HG02610 (cell line): ENCODE measurements at regions not wholly inside any gene's neighbourhood (a gene's known extent, or its start where the extent isn't known, plus 50 kb on each side); places are given as distances from the start of the nearest gene placed in this dataset.
A peak's percentile ranks its signal among the peaks of the same experiment; 100 is the strongest.

Experiments
- ATAC-seq: cut with Tn5 transposase; IDR thresholded peaks from one replicate; pipeline ENCODE4 v1.9.1; 2021; ENCODE audit warnings: mild to moderate bottlenecking, moderate library complexity; ENCODE audit not compliant: unreplicated experiment

GRCh38 chr16:56093055-56093454 is 98.2 kb upstream of the GNAO1 start:
- ATAC-seq, result no peak

- no peak for ATAC-seq
Measured at GRCh38 chr16:56090076-56090475, 101.2 kb upstream of the GNAO1 start.

- ATAC-seq, result no peak
Measured at GRCh38 chr16:56087626-56088025, 103.7 kb upstream of the GNAO1 start.

GRCh38 chr16:56081371-56081770 is 109.9 kb upstream of the GNAO1 start:
- ATAC-seq, result no peak

GRCh38 chr16:56075732-56076388 is 115.4 kb upstream of the GNAO1 start:
- ATAC-seq, result no peak

GRCh38 chr16:56073508-56073907 is 117.8 kb upstream of the GNAO1 start:
- ATAC-seq, result no peak

GRCh38 chr16:56072096-56072495 is 119.2 kb upstream of the GNAO1 start:
- no peak for ATAC-seq

- ATAC-seq, result no peak
Measured at GRCh38 chr16:56068816-56069215, 122.5 kb upstream of the GNAO1 start.

GRCh38 chr16:56068314-56068713 is 123.0 kb upstream of the GNAO1 start:
- no peak for ATAC-seq

- no peak for ATAC-seq
Measured at GRCh38 chr16:56067406-56067805, 123.9 kb upstream of the GNAO1 start.

GRCh38 chr16:56066617-56067016 is 124.7 kb upstream of the GNAO1 start:
- no peak for ATAC-seq

GRCh38 chr16:56063111-56063510 is 128.2 kb upstream of the GNAO1 start:
- ATAC-seq, result no peak

GRCh38 chr16:56057151-56057550 is 134.1 kb upstream of the GNAO1 start:
- no peak for ATAC-seq

GRCh38 chr16:56050916-56051315 is 140.4 kb upstream of the GNAO1 start:
- ATAC-seq, result no peak

GRCh38 chr16:56048425-56049105 is 142.7 kb upstream of the GNAO1 start:
- peak; percentile 80 for ATAC-seq

GRCh38 chr16:56047307-56048234 is 143.7 kb upstream of the GNAO1 start:
- ATAC-seq, result no peak

- no peak for ATAC-seq
Measured at GRCh38 chr16:56042416-56042815, 148.9 kb upstream of the GNAO1 start.

- ATAC-seq, result no peak
Measured at GRCh38 chr16:56041556-56042140, 149.6 kb upstream of the GNAO1 start.

- ATAC-seq, result no peak
Measured at GRCh38 chr16:56038564-56039098, 152.7 kb upstream of the GNAO1 start.

- ATAC-seq, result no peak
Measured at GRCh38 chr16:56032072-56032471, 156.9 kb upstream of the CES5A start.

- ATAC-seq, result no peak
Measured at GRCh38 chr16:56029026-56029425, 153.9 kb upstream of the CES5A start.
